ENCODE measurements at regions not wholly inside any gene's neighbourhood (a gene's known extent, or its start where the extent isn't known, plus 50 kb on each side); places are given as distances from the start of the nearest gene placed in this dataset.

DNA sequence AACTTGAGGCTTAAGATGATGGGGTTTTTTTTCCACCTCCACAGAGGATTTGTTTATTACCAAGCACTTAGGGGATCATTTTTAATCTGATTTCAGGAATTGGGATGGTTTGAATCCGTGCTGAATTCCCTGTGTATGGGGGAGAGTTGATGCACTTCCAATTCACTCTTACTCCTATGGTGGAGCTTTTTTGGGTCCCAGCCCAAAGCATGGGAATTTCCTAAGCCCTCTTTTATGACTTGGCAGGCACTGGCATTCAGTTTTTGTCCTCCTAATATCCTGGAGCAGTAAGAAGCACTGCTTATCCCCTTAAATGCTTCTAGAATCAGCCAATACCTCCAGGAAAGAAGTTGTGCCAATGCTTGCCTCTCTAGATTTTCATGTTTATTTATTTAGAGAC lies 78.7 kb downstream of the HYCC1 start:
- TF ChIP-seq, protein P1, sequence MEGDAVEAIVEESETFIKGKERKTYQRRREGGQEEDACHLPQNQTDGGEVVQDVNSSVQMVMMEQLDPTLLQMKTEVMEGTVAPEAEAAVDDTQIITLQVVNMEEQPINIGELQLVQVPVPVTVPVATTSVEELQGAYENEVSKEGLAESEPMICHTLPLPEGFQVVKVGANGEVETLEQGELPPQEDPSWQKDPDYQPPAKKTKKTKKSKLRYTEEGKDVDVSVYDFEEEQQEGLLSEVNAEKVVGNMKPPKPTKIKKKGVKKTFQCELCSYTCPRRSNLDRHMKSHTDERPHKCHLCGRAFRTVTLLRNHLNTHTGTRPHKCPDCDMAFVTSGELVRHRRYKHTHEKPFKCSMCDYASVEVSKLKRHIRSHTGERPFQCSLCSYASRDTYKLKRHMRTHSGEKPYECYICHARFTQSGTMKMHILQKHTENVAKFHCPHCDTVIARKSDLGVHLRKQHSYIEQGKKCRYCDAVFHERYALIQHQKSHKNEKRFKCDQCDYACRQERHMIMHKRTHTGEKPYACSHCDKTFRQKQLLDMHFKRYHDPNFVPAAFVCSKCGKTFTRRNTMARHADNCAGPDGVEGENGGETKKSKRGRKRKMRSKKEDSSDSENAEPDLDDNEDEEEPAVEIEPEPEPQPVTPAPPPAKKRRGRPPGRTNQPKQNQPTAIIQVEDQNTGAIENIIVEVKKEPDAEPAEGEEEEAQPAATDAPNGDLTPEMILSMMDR (IDR thresholded peaks at IDR 0.05; ENCODE audit: extremely low read depth in 1 of 2, insufficient read depth in 1 of 2, low read depth in 1 of 2, low read length in 2 of 2), result no peak
- no peak for TF ChIP-seq POLR2A (IDR thresholded peaks at IDR 0.05; ENCODE audit: low read depth, low read length)
